Liver (tissue), 8 donors: ENCODE measurements at regions not wholly inside any gene's neighbourhood (a gene's known extent, or its start where the extent isn't known, plus 50 kb on each side); places are given as distances from the start of the nearest gene placed in this dataset.
"Not testable (repeated sequence)": the region's sequence is repeated elsewhere in the genome, so short reads cannot be mapped to it uniquely, and the experiment has no call there.

Experiments used
- DNase-seq: peaks from one replicate; pipeline ENCODE4 v3.0.0-alpha.2; 2017; ENCODE audit warnings: low spot score
- H3K27ac ChIP-seq, 2 donors: one replicate each; pipeline ENCODE4 v1.7.0; 2013; ENCODE audit warnings: inconsistent platforms in 2 of 2, low read length in 2 of 2, control low read depth in 1 of 2, low read depth in 1 of 2, mild to moderate bottlenecking in 1 of 2
- H3K27me3 ChIP-seq, 4 donors: one replicate each; pipeline versions ENCODE4 v1.6.1 to v1.7.0; 2013; ENCODE audit warnings: low read length in 3 of 4, inconsistent platforms in 1 of 4, mild to moderate bottlenecking in 1 of 4, moderate library complexity in 1 of 4; ENCODE audit not compliant: control insufficient read depth in 4 of 4, insufficient read depth in 4 of 4
- H3K36me3 ChIP-seq, 4 donors: one replicate each; pipeline versions ENCODE4 v1.6.1 to v1.7.0; 2013; ENCODE audit warnings: low read length in 3 of 4, mild to moderate bottlenecking in 3 of 4, low read depth in 1 of 4, moderate library complexity in 1 of 4; ENCODE audit not compliant: control insufficient read depth in 4 of 4, insufficient read depth in 3 of 4
- H3K4me1 ChIP-seq, 4 donors: one replicate each; pipeline versions ENCODE4 v1.6.1 to v1.7.0; 2013; ENCODE audit warnings: low read length in 3 of 4, mild to moderate bottlenecking in 3 of 4, moderate library complexity in 1 of 4; ENCODE audit not compliant: control insufficient read depth in 4 of 4, insufficient read depth in 4 of 4
- H3K4me3 ChIP-seq, 3 donors: one replicate each; pipeline versions ENCODE4 v1.6.1 to v1.7.0; 2013; ENCODE audit warnings: low read length in 3 of 3, control low read depth in 1 of 3, low read depth in 1 of 3, mild to moderate bottlenecking in 1 of 3
- H3K9ac ChIP-seq, 2 donors: one replicate each; pipeline ENCODE4 v1.7.0; 2013; ENCODE audit warnings: low read length in 2 of 2, mild to moderate bottlenecking in 2 of 2, moderate library complexity in 2 of 2, control low read depth in 1 of 2, low read depth in 1 of 2
- H3K9me3 ChIP-seq, 4 donors: one replicate each; pipeline versions ENCODE4 v1.6.1 to v1.7.0; 2013; ENCODE audit warnings: low read length in 3 of 4; ENCODE audit not compliant: control insufficient read depth in 4 of 4
- CTCF ChIP-seq: fragments of 150-350 bp; IDR thresholded peaks from 2 replicates; pipeline ENCODE4 v1.5.1; 2017; ENCODE audit warnings: improper control_type of control experiment, low read depth, low read length; ENCODE audit not compliant: missing input control
- FOXA1 ChIP-seq: IDR thresholded peaks from 2 replicates; pipeline ENCODE4 v1.6.1; 2016; ENCODE audit warnings: antibody characterized with exemption
- FOXA2 ChIP-seq: IDR thresholded peaks from 2 replicates; pipeline ENCODE4 v1.6.1; 2016; ENCODE audit warnings: antibody characterized with exemption
- HNF4A ChIP-seq, 2 donors: conservative IDR thresholded peaks; 2 replicates each; pipeline ENCODE4 v1.6.1; 2016; ENCODE audit warnings: antibody characterized with exemption in 2 of 2, mild to moderate bottlenecking in 2 of 2
- JUND ChIP-seq, 2 donors: IDR thresholded peaks; 2 replicates each; pipeline ENCODE4 v1.6.1; 2016; ENCODE audit warnings: antibody characterized with exemption in 2 of 2
- NR2F2 ChIP-seq: IDR thresholded peaks from 2 replicates; pipeline ENCODE4 v1.6.1; 2016; ENCODE audit warnings: antibody characterized with exemption
- RAD21 ChIP-seq, 2 donors: IDR thresholded peaks; 2 replicates each; pipeline ENCODE4 v1.6.1; 2016; ENCODE audit warnings: antibody characterized with exemption in 2 of 2, mild to moderate bottlenecking in 2 of 2
- REST ChIP-seq: IDR thresholded peaks from 2 replicates; pipeline ENCODE4 v1.6.1; 2016; ENCODE audit warnings: antibody characterized with exemption, mild to moderate bottlenecking
- TAF1 ChIP-seq: conservative IDR thresholded peaks from 2 replicates; pipeline ENCODE4 v1.6.1; 2016; ENCODE audit warnings: antibody characterized with exemption, mild to moderate bottlenecking
- YY1 ChIP-seq: IDR thresholded peaks from 2 replicates; pipeline ENCODE4 v1.6.1; 2016; ENCODE audit warnings: antibody characterized with exemption, mild to moderate bottlenecking
- WGBS: extraction: QIAGEN DNeasy Blood & Tissue Kit; methylation state at CpG from one replicate; pipeline ENCODE4 v1.1.7; 2013; 5-methylcytosine and 5-hydroxymethylcytosine counted together
- TF ChIP-seq, protein P1 (sequence below): IDR thresholded peaks from 2 replicates; pipeline ENCODE4 v1.6.1; 2016; ENCODE audit warnings: antibody characterized with exemption
- donor health status: healthy.
- donor health status: healthy.
- donor health status: healthy.
- donor health status: healthy.
- donor health status: healthy.

GRCh38 chr7:8343556-8343955 lies 81.6 kb upstream of the ICA1 start:
- H3K27me3 ChIP-seq = peaks cover 0 to 7% (median 0%) of the 10 kb centered on the region in 4 donors
- TF ChIP-seq FOXA1 (no peak), TAF1 (no peak), YY1 (no peak), JUND (IDR thresholded peaks at IDR 0.05) (no peak), FOXA2 (no peak), RAD21 (IDR thresholded peaks at IDR 0.05) (no peak), NR2F2 (no peak), HNF4A (conservative IDR thresholded peaks at IDR 0.05) (no peak), REST (no peak)
- TF ChIP-seq, protein P1, sequence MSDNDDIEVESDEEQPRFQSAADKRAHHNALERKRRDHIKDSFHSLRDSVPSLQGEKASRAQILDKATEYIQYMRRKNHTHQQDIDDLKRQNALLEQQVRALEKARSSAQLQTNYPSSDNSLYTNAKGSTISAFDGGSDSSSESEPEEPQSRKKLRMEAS = no peak
- WGBS = 81% methylated on average over 5 of the region's 5 CpGs
- no peak for DNase-seq
- no peaks in the 10 kb centered on the region for H3K4me1 ChIP-seq
- no peak overlapping the region for H3K27ac ChIP-seq
- H3K9ac ChIP-seq = no peak overlapping the region
- no peak overlapping the region for H3K4me3 ChIP-seq
- H3K36me3 ChIP-seq = no peaks in the 10 kb centered on the region
- H3K9me3 ChIP-seq = no peaks in the 10 kb centered on the region

GRCh38 chr7:8347395-8347794 lies 85.4 kb upstream of the ICA1 start:
- H3K36me3 ChIP-seq = not testable (repeated sequence)

GRCh38 chr7:8351654-8352053 lies 81.8 kb upstream of the NXPH1 start:
- not testable (repeated sequence) for H3K36me3 ChIP-seq, DNase-seq, H3K27ac ChIP-seq, H3K9ac ChIP-seq, H3K9me3 ChIP-seq, H3K4me1 ChIP-seq, H3K4me3 ChIP-seq, H3K27me3 ChIP-seq
- WGBS = 91% methylated on average over 20 of the region's 20 CpGs

More at GRCh38 chr7:8347395-8347794, 85.4 kb upstream of the ICA1 start:
- H3K4me3 ChIP-seq, DNase-seq, H3K9ac ChIP-seq, H3K4me1 ChIP-seq, H3K27ac ChIP-seq, H3K9me3 ChIP-seq, H3K27me3 ChIP-seq: not testable (repeated sequence)
- WGBS = 51% methylated on average over 2 of the region's 2 CpGs

DNA sequence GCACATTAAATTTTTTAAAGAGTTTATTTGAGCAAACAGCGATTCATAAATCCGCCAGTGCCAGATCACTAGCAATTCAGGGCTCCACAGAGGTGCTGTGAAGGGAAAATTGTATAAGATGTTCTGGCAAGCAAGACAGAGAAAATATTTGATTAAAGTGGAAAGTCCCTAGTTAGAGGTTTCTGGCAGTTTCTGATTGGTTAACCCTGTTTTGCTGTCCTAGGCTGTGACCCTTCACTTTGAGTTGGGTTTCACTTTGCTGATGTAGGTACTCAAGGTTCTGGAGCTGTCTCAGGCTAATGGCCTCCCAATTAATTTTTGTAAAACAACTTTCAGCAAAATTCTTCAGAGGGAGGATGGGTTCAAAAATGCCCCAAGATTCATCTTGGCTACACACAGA lies 79.4 kb upstream of the NXPH1 start:
- Histone ChIP-seq H3K27ac (no peak overlapping the region), H3K36me3 (no peaks in the 10 kb centered on the region), H3K9ac (no peak overlapping the region), H3K4me1 (no peaks in the 10 kb centered on the region), H3K4me3 (no peak overlapping the region), H3K9me3 (peaks cover 0 to under 1% (median 0%) of the 10 kb centered on the region in 4 donors), H3K27me3 (no peaks in the 10 kb centered on the region)
- DNase-seq = no peak
- 93% methylated on average over 2 of the region's 2 CpGs for WGBS
- no peak for TF ChIP-seq CTCF
